HEK293T (cell line): ENCODE measurements at regions not wholly inside any gene's neighbourhood (a gene's known extent, or its start where the extent isn't known, plus 50 kb on each side); places are given as distances from the start of the nearest gene placed in this dataset.

Experiments used
- CTCF ChIA-PET: fragments of 350-600 bp; formaldehyde crosslinking; extraction: SDS; loops from one replicate; lab custom pipeline; 2021; ENCODE audit warnings: antibody characterized with exemption, inconsistent platforms; lab: Yijun Ruan, JAX
- POLR2A ChIA-PET: fragments of 350-600 bp; formaldehyde crosslinking; extraction: SDS; loops from one replicate; lab custom pipeline; 2020; ENCODE audit warnings: antibody characterized with exemption, inconsistent platforms; lab: Yijun Ruan, JAX
- DNase-seq: peaks from one replicate; pipeline ENCODE4 v3.0.0; 2012; ENCODE audit warnings: mixed read lengths; ENCODE audit errors: extremely low spot score
- ARNT ChIP-seq: fragments of 450-650 bp; IDR thresholded peaks from 2 replicates; pipeline ENCODE4 v1.6.1; 2017; ENCODE audit warnings: mild to moderate bottlenecking
- BHLHE40 ChIP-seq: fragments of 450-650 bp; IDR thresholded peaks from 2 replicates; pipeline ENCODE4 v1.6.1; 2016; ENCODE audit warnings: mild to moderate bottlenecking, moderate library complexity, borderline replicate concordance
- CTBP1 ChIP-seq: fragments of 450-650 bp; IDR thresholded peaks from 2 replicates; pipeline ENCODE4 v1.6.1; 2016; ENCODE audit warnings: borderline replicate concordance
- ELF4 ChIP-seq: fragments of 450-650 bp; IDR thresholded peaks from 2 replicates; pipeline ENCODE4 v1.6.1; 2017; ENCODE audit warnings: antibody characterized with exemption
- FOXA1 ChIP-seq: fragments of 450-650 bp; IDR thresholded peaks from 2 replicates; pipeline ENCODE4 v1.6.1; 2016; ENCODE audit warnings: mild to moderate bottlenecking
- FOXK2 ChIP-seq: fragments of 450-650 bp; IDR thresholded peaks from 2 replicates; pipeline ENCODE4 v1.6.1; 2016; ENCODE audit warnings: mild to moderate bottlenecking
- FOXM1 ChIP-seq: fragments of 450-650 bp; IDR thresholded peaks from 2 replicates; pipeline ENCODE4 v1.6.1; 2017; ENCODE audit warnings: mild to moderate bottlenecking, borderline replicate concordance
- HDGF ChIP-seq: fragments of 450-650 bp; IDR thresholded peaks from 2 replicates; pipeline ENCODE4 v1.6.1; 2017; ENCODE audit warnings: antibody characterized with exemption, borderline replicate concordance
- L3MBTL2 ChIP-seq: fragments of 450-650 bp; conservative IDR thresholded peaks from 2 replicates; pipeline ENCODE4 v1.6.1; 2016; ENCODE audit warnings: mild to moderate bottlenecking
- LEF1 ChIP-seq: fragments of 450-650 bp; IDR thresholded peaks from 2 replicates; pipeline ENCODE4 v1.6.1; 2017; ENCODE audit warnings: mild to moderate bottlenecking, borderline replicate concordance
- NFRKB ChIP-seq: fragments of 450-650 bp; IDR thresholded peaks from 2 replicates; pipeline ENCODE4 v1.6.1; 2016; ENCODE audit warnings: mild to moderate bottlenecking, moderate library complexity
- SP1 ChIP-seq: fragments of 450-650 bp; IDR thresholded peaks from 2 replicates; pipeline ENCODE4 v1.6.1; 2017
- SUZ12 ChIP-seq: fragments of 450-650 bp; IDR thresholded peaks from 2 replicates; pipeline ENCODE4 v1.6.1; 2016; ENCODE audit warnings: mild to moderate bottlenecking
- TARDBP ChIP-seq: fragments of 450-650 bp; IDR thresholded peaks from 2 replicates; pipeline ENCODE4 v1.6.1; 2016
- ZNF384 ChIP-seq: fragments of 450-650 bp; IDR thresholded peaks from 2 replicates; pipeline ENCODE4 v1.6.1; 2016
- TF ChIP-seq, protein P1 (sequence below): fragments of 450-650 bp; IDR thresholded peaks from 2 replicates; pipeline ENCODE4 v1.6.1; 2016

- TF ChIP-seq, protein P1, sequence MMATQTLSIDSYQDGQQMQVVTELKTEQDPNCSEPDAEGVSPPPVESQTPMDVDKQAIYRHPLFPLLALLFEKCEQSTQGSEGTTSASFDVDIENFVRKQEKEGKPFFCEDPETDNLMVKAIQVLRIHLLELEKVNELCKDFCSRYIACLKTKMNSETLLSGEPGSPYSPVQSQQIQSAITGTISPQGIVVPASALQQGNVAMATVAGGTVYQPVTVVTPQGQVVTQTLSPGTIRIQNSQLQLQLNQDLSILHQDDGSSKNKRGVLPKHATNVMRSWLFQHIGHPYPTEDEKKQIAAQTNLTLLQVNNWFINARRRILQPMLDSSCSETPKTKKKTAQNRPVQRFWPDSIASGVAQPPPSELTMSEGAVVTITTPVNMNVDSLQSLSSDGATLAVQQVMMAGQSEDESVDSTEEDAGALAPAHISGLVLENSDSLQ: no peak
- TF ChIP-seq TARDBP: no peak
- TF ChIP-seq FOXM1: no peak
- TF ChIP-seq ELF4: no peak
- TF ChIP-seq HDGF: no peak
- TF ChIP-seq L3MBTL2: no peak
- no peak for TF ChIP-seq ARNT
- TF ChIP-seq SP1: no peak
- ChIA-PET POLR2A (no interaction called here), CTCF (interaction anchor here (0.7 to 1.1 kb wide), 3 partner anchors 13 to 510 kb away, joined by 3 read pairs; no protein-coding TSS in a partner anchor)
- no peak for DNase-seq
Measured at GRCh38 chr20:19074356-19074755, 138.1 kb upstream of the SLC24A3 start.

GRCh38 chr20:19074828-19075516 lies 137.5 kb upstream of the SLC24A3 start:
- no peak for DNase-seq
- POLR2A ChIA-PET: no interaction called here
- CTCF ChIA-PET: no interaction called here
- TF ChIP-seq ELF4 (no peak), L3MBTL2 (no peak), LEF1 (no peak), SP1 (no peak), BHLHE40 (no peak), CTBP1 (no peak), TARDBP (no peak), NFRKB (no peak), FOXK2 (no peak), FOXM1 (no peak)

DNA sequence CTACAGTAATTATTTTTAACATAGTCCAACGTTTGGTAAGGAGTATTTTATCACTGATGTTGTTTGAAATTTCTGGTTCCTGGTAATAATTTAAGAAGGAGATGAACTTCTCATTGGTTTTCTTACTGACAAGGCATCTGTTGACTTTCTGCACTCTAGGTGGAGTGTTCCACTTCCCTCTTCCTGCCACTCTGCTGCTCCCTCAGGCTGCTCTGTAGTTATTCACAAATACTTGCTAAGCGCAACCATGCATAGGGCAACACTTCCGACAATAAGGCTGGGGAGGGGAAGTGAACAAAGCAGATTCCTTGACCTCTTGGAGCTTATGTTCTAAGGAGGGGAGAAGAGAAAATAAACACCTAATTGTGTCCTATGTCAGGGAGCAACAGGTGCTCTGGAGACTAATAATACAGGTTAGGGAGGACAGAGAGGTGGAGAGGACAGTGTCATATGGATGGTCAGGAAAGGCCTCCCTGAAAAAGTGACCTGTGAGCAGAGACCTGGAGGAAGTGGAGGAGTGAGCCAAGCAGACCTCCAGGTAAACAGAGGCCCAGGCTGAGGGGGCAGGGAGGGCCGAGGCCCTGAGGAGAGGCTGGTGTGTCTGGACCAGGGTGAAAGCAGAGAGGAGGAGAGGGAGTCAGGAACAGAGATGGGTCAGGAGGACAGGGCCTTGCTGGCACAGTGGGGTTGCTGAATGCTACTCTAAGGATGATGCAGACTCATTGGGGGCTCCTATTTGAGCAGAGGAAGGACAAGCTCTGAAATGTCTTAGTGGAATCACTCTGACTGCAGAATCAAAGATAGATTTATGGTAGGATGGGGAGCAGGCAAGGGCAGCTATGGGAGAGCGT lies 134.8 kb upstream of the SLC24A3 start:
- ChIA-PET CTCF (no interaction called here), POLR2A (no interaction called here)
- DNase-seq: no peak

DNA sequence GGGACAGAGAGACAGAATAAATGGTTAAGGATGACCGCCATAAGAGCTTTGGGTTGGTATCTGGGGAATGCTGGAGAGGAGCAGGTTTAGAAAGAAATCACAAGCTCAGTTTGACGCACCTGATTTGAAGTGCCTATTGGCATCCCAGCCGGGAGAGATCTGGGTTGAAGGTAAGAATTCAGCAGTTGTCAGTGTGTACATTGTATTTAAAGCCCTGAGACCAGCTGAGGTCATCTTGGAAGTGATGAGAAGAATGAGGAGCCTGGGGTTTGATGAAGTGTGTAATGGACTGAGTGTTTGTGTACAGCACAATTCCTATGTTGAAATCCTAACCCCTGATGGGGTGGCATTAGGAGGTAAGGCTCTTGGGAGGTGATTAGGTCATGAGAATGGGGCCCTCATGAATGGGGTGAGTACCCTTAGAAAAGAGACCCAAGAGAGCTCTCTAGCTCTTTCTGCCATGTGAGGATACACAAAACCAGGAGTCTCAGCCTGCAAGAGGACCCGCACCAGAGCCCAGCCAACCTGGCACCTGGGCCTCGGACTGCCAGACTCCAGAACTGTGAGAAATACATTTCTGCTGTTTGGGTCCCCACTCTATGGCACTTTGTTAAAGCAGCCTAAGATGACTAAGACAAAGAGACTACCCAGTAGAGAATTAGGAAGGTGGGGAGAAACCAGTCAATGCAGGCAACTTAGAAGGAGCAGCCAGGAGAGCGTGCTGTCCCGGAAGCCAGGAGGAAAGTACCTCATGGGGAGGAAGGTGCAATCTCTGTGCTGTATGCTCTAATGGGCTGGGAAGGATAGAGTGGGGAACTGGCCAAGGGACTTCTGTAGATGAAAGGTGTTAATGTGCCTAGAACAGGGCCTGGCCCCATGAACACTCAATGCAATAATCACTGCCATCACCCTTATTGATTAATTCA lies 133.7 kb upstream of the SLC24A3 start:
- TF ChIP-seq FOXA1: no peak
- TF ChIP-seq, protein P1: no peak
- TF ChIP-seq SP1: no peak
- TF ChIP-seq HDGF: no peak
- no peak for TF ChIP-seq ZNF384
- no peak for TF ChIP-seq ELF4
- no peak for TF ChIP-seq LEF1
- TF ChIP-seq CTBP1: no peak
- no peak for TF ChIP-seq FOXM1
- TF ChIP-seq BHLHE40: no peak
- no peak for TF ChIP-seq ARNT
- TF ChIP-seq L3MBTL2: no peak
- TF ChIP-seq NFRKB: no peak
- no peak for TF ChIP-seq TARDBP
- TF ChIP-seq FOXK2: no peak
- no peak for TF ChIP-seq SUZ12
- POLR2A ChIA-PET: no interaction called here
- CTCF ChIA-PET: no interaction called here
- DNase-seq: no peak

More for the DNA sequence above, 134.8 kb upstream of the SLC24A3 start:
- no peak for TF ChIP-seq SP1
- TF ChIP-seq, protein P1: no peak
- TF ChIP-seq BHLHE40: no peak
- no peak for TF ChIP-seq ELF4
- no peak for TF ChIP-seq FOXA1

GRCh38 chr20:19079536-19080299 lies 132.7 kb upstream of the SLC24A3 start:
- DNase-seq: no peak
- ChIA-PET POLR2A (no interaction called here), CTCF (no interaction called here)
- TF ChIP-seq FOXK2 (no peak), ARNT (no peak), ELF4 (no peak)
